Activated CD4-positive, alpha-beta T cell treated with anti-CD3 and anti-CD28 coated beads for 24 hours (primary cell): ENCODE measurements at regions not wholly inside any gene's neighbourhood (a gene's known extent, or its start where the extent isn't known, plus 50 kb on each side); places are given as distances from the start of the nearest gene placed in this dataset.
"Not testable (repeated sequence)": the region's sequence is repeated elsewhere in the genome, so short reads cannot be mapped to it uniquely, and the experiment has no call there.

Experiments used
- DNase-seq, 2 donors: peaks; one replicate each; pipeline ENCODE4 v3.0.0-alpha.2; 2020; ENCODE audit warnings: low read depth in 2 of 2

GRCh38 chr10:85318809-85319807, 990.7 kb downstream of the CCSER2 start:
- no peak for DNase-seq

GRCh38 chr10:85319826-85320225, 991.4 kb downstream of the CCSER2 start:
- no peak for DNase-seq

GRCh38 chr10:85333594-85333993, 1005.2 kb downstream of the CCSER2 start:
- DNase-seq = no peak

- no peak for DNase-seq
Observed at GRCh38 chr10:85362401-85362800, 1004.2 kb downstream of the GRID1 start.

- DNase-seq = no peak
Observed at GRCh38 chr10:85377029-85377806, 989.4 kb downstream of the GRID1 start.

GRCh38 chr10:85379338-85379737, 987.3 kb downstream of the GRID1 start:
- no peak for DNase-seq

- DNase-seq = no peak
Observed at GRCh38 chr10:85400981-85401695, 965.5 kb downstream of the GRID1 start.

GRCh38 chr10:85402541-85402940, 964.1 kb downstream of the GRID1 start:
- DNase-seq = no peak

GRCh38 chr10:85407088-85407487, 959.5 kb downstream of the GRID1 start:
- DNase-seq = no peak

- no peak for DNase-seq
Observed at GRCh38 chr10:85408388-85408787, 958.2 kb downstream of the GRID1 start.

- DNase-seq = not testable (repeated sequence)
Observed at GRCh38 chr10:85410586-85410985, 956.0 kb downstream of the GRID1 start.

- DNase-seq = no peak
Observed at GRCh38 chr10:85413570-85413969, 953.0 kb downstream of the GRID1 start.

- no peak for DNase-seq
Observed at GRCh38 chr10:85420501-85421191, 945.9 kb downstream of the GRID1 start.

GRCh38 chr10:85421421-85421820, 945.2 kb downstream of the GRID1 start:
- DNase-seq = no peak

- DNase-seq = no peak
Observed at GRCh38 chr10:85429126-85429525, 937.5 kb downstream of the GRID1 start.

- DNase-seq = no peak
Observed at GRCh38 chr10:85430991-85431390, 935.6 kb downstream of the GRID1 start.

GRCh38 chr10:85433248-85433647, 933.3 kb downstream of the GRID1 start:
- DNase-seq = no peak

GRCh38 chr10:85444868-85445267, 921.7 kb downstream of the GRID1 start:
- DNase-seq = no peak

- DNase-seq = no peak
Observed at GRCh38 chr10:85445702-85446101, 920.9 kb downstream of the GRID1 start.

GRCh38 chr10:85446827-85447226, 919.8 kb downstream of the GRID1 start:
- no peak for DNase-seq

- no peak for DNase-seq
Observed at GRCh38 chr10:85447690-85448089, 918.9 kb downstream of the GRID1 start.
